Keratinocyte (primary cell): ENCODE measurements at regions not wholly inside any gene's neighbourhood (a gene's known extent, or its start where the extent isn't known, plus 50 kb on each side); places are given as distances from the start of the nearest gene placed in this dataset.

Experiments used
- DNase-seq: peaks from one replicate; pipeline ENCODE4 v3.0.0-alpha.2; 2011; ENCODE audit warnings: low read depth, missing footprints, low spot score
- FAIRE-seq: peaks from 2 replicates; lab custom pipeline; 2011; peaks lifted over from hg19 to GRCh38; lab: Jason Lieb, UNC
- H2AFZ ChIP-seq: 2 replicates; pipeline ENCODE4 v1.6.0; 2012; ENCODE audit warnings: low read length, control low read depth, inconsistent platforms; ENCODE audit not compliant: control insufficient read depth
- H3K27ac ChIP-seq: 2 replicates; pipeline ENCODE4 v1.5.1; 2011; ENCODE audit warnings: low read length; ENCODE audit not compliant: control insufficient read depth, insufficient read depth
- H3K27me3 ChIP-seq: 3 replicates; pipeline ENCODE4 v1.6.0; 2011; ENCODE audit warnings: low read length; ENCODE audit not compliant: control insufficient read depth, insufficient read depth; ENCODE audit errors: extremely low read depth
- H3K36me3 ChIP-seq, 2 experiments: 2 replicates in 1 of 2; 3 replicates in 1 of 2; pipeline ENCODE4 v1.5.1; 2011; ENCODE audit warnings: low read length in 2 of 2, mild to moderate bottlenecking in 1 of 2; ENCODE audit not compliant: control insufficient read depth in 2 of 2, insufficient read depth in 2 of 2; ENCODE audit errors: extremely low read depth in 1 of 2
- H3K4me1 ChIP-seq: 3 replicates; pipeline ENCODE4 v1.5.1; 2011; ENCODE audit warnings: low read length; ENCODE audit not compliant: control insufficient read depth, insufficient read depth; ENCODE audit errors: extremely low read depth
- H3K4me2 ChIP-seq: 3 replicates; pipeline ENCODE4 v1.6.0; 2011; ENCODE audit warnings: low read depth, low read length; ENCODE audit not compliant: control insufficient read depth, insufficient read depth; ENCODE audit errors: extremely low read depth
- H3K4me3 ChIP-seq, 3 experiments: fragments of 200-600 bp in 1 of 3; sonication (generic) in 1 of 3; 2 replicates in 2 of 3; 3 replicates in 1 of 3; pipeline ENCODE4 v1.5.1; 2011 to 2016; ENCODE audit warnings: low read length in 3 of 3, mild to moderate bottlenecking in 3 of 3, control low read depth in 2 of 3, inconsistent platforms in 1 of 3, low read depth in 1 of 3, mixed read lengths in 1 of 3, mixed run types in 1 of 3, moderate library complexity in 1 of 3; ENCODE audit not compliant: control insufficient read depth in 2 of 3, insufficient read depth in 2 of 3; ENCODE audit errors: extremely low read depth in 1 of 3
- H3K79me2 ChIP-seq: 2 replicates; pipeline ENCODE4 v1.6.0; 2012; ENCODE audit warnings: low read length; ENCODE audit not compliant: control insufficient read depth, insufficient read depth
- H3K9ac ChIP-seq: 3 replicates; pipeline ENCODE4 v1.6.0; 2011; ENCODE audit warnings: low read length; ENCODE audit not compliant: control insufficient read depth, insufficient read depth; ENCODE audit errors: extremely low read depth
- H3K9me1 ChIP-seq: 3 replicates; pipeline ENCODE4 v1.6.0; 2011; ENCODE audit warnings: low read length; ENCODE audit not compliant: control insufficient read depth, insufficient read depth; ENCODE audit errors: extremely low read depth
- H3K9me3 ChIP-seq: 2 replicates; pipeline ENCODE4 v1.5.1; 2012; ENCODE audit warnings: low read depth, low read length; ENCODE audit not compliant: control insufficient read depth
- H4K20me1 ChIP-seq: 3 replicates; pipeline ENCODE4 v1.6.0; 2011; ENCODE audit warnings: low read length; ENCODE audit not compliant: control insufficient read depth, insufficient read depth; ENCODE audit errors: extremely low read depth
- CTCF ChIP-seq, 3 experiments: IDR thresholded peaks in 1 of 3; conservative IDR thresholded peaks in 1 of 3; optimal IDR thresholded peaks in 1 of 3; 2 replicates in 2 of 3; 3 replicates in 1 of 3; pipeline versions ENCODE3 to v1.5.1; 2011; ENCODE audit warnings: low read length in 3 of 3, mild to moderate bottlenecking in 3 of 3, moderate library complexity in 2 of 3, control low read depth in 1 of 3, inconsistent platforms in 1 of 3; ENCODE audit not compliant: insufficient read depth in 2 of 3; ENCODE audit errors: extremely low read depth in 1 of 3
- EZH2 ChIP-seq: IDR thresholded peaks from one replicate; pipeline ENCODE4 v1.6.1; 2012; ENCODE audit warnings: inconsistent platforms, mild to moderate bottlenecking, low read length, moderate library complexity
- dilution Hi-C: fragments of 300-500 bp; cut with MboI; formaldehyde crosslinking; loops from one replicate; pipeline ENCODE4 v1.7.0; 2020; ENCODE audit warnings: low sequenced_read_pairs; ENCODE audit not compliant: extremely low pct_ligation_motif_present

DNA sequence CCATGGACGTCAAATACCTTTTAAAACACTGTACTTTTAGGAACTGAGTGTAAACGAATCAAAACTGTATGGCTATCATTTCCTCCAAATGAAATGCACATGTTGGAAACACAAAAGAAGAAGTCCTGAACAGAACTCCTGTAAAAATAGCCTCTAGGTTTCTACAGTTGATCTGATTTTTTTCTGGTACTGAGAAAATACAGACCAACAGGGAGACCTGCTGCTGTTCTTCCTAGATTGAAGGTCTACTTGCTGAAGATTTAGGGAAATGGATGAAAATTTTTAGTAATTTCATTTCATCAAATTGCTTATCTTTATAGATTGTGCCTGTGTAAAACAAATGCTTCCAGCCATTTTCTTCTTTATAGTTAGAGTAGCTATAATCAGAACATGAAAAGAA, 520.4 kb downstream of the SLITRK6 start:
- dilution Hi-C loops, result no loop called here
- TF ChIP-seq EZH2, result no peak
- TF ChIP-seq CTCF (optimal IDR thresholded peaks at IDR 0.05 in 1 of 3, IDR thresholded peaks at IDR 0.05 in 1 of 3, conservative IDR thresholded peaks at IDR 0.05 in 1 of 3; ENCODE audit: extremely low read depth in 1 of 3, insufficient read depth in 2 of 3, low read length in 3 of 3), result no peak
- H3K9me3 ChIP-seq, result no peaks in the 10 kb centered on the region
- no peaks in the 10 kb centered on the region for H3K36me3 ChIP-seq
- no peak overlapping the region for H2AFZ ChIP-seq
- no peaks in the 10 kb centered on the region for H3K4me1 ChIP-seq
- H3K9ac ChIP-seq, result no peak overlapping the region
- H3K4me3 ChIP-seq, result no peak overlapping the region
- H3K4me2 ChIP-seq, result no peak overlapping the region
- DNase-seq, result no peak
- H3K9me1 ChIP-seq, result no peaks in the 10 kb centered on the region
- no peak overlapping the region for H3K27ac ChIP-seq
- no peak for FAIRE-seq
- no peaks in the 10 kb centered on the region for H4K20me1 ChIP-seq
- no peaks in the 10 kb centered on the region for H3K79me2 ChIP-seq
- no peaks in the 10 kb centered on the region for H3K27me3 ChIP-seq

- Histone ChIP-seq H3K27ac (no peak overlapping the region), H4K20me1 (no peaks in the 10 kb centered on the region), H3K27me3 (no peaks in the 10 kb centered on the region), H3K9me3 (no peaks in the 10 kb centered on the region), H3K4me2 (no peak overlapping the region), H3K4me1 (no peaks in the 10 kb centered on the region), H3K4me3 (no peak overlapping the region), H3K79me2 (no peaks in the 10 kb centered on the region), H3K9me1 (no peaks in the 10 kb centered on the region), H3K36me3 (no peaks in the 10 kb centered on the region), H2AFZ (no peak overlapping the region), H3K9ac (no peak overlapping the region)
- DNase-seq (no peak), FAIRE-seq (no peak)
- dilution Hi-C loops, result no loop called here
- no peak for TF ChIP-seq EZH2
- TF ChIP-seq CTCF (optimal IDR thresholded peaks at IDR 0.05 in 1 of 3, IDR thresholded peaks at IDR 0.05 in 1 of 3, conservative IDR thresholded peaks at IDR 0.05 in 1 of 3; ENCODE audit: extremely low read depth in 1 of 3, insufficient read depth in 2 of 3, low read length in 3 of 3), result no peak
These were observed 521.5 kb downstream of the SLITRK6 start for GRCh38 chr13:85277748-85278147.
